ENCODE measurements at regions not wholly inside any gene's neighbourhood (a gene's known extent, or its start where the extent isn't known, plus 50 kb on each side); places are given as distances from the start of the nearest gene placed in this dataset.

- no peak for ATAC-seq
- DNase-seq, result no peak
- ChIA-PET POLR2A (no interaction called here), CTCF (no interaction called here)
- no peak overlapping the region for H3K4me3 Mint-ChIP-seq
- H3K4me1 Mint-ChIP-seq (ENCODE audit: low read depth), result no peaks in the 10 kb centered on the region
- H3K9me3 Mint-ChIP-seq (ENCODE audit: insufficient read depth), result no peaks in the 10 kb centered on the region
- H3K36me3 Mint-ChIP-seq (ENCODE audit: low read depth), result no peaks in the 10 kb centered on the region
- H3K27me3 Mint-ChIP-seq (ENCODE audit: low read depth), result no peaks in the 10 kb centered on the region
- H3K27ac Mint-ChIP-seq, result no peak overlapping the region
Measured at GRCh38 chr2:220433131-220433530, 805.7 kb downstream of the SLC4A3 start.

GRCh38 chr2:220434385-220434784, 807.0 kb downstream of the SLC4A3 start:
- ATAC-seq (no peak), DNase-seq (no peak)
- Mint-ChIP-seq H3K4me3 (no peak overlapping the region), H3K9me3 (ENCODE audit: insufficient read depth) (no peaks in the 10 kb centered on the region), H3K27ac (no peak overlapping the region), H3K27me3 (ENCODE audit: low read depth) (no peaks in the 10 kb centered on the region), H3K36me3 (ENCODE audit: low read depth) (no peaks in the 10 kb centered on the region), H3K4me1 (ENCODE audit: low read depth) (no peaks in the 10 kb centered on the region)
- ChIA-PET CTCF (no interaction called here), POLR2A (no interaction called here)

- CTCF ChIA-PET, result no interaction called here
- Mint-ChIP-seq H3K4me3 (no peak overlapping the region), H3K27me3 (ENCODE audit: low read depth) (no peaks in the 10 kb centered on the region), H3K9me3 (ENCODE audit: insufficient read depth) (no peaks in the 10 kb centered on the region), H3K36me3 (ENCODE audit: low read depth) (no peaks in the 10 kb centered on the region), H3K27ac (no peak overlapping the region), H3K4me1 (ENCODE audit: low read depth) (no peaks in the 10 kb centered on the region)
- no peak for DNase-seq
- POLR2A ChIA-PET, result no interaction called here
- ATAC-seq, result no peak
Measured at GRCh38 chr2:220437938-220438337, 810.5 kb downstream of the SLC4A3 start.

- CTCF ChIA-PET, result no interaction called here
- H3K36me3 Mint-ChIP-seq (ENCODE audit: low read depth), result no peaks in the 10 kb centered on the region
- ATAC-seq (no peak), DNase-seq (no peak)
- H3K27me3 Mint-ChIP-seq (ENCODE audit: low read depth), result no peaks in the 10 kb centered on the region
- no peak overlapping the region for H3K4me3 Mint-ChIP-seq
- no peaks in the 10 kb centered on the region for H3K4me1 Mint-ChIP-seq (ENCODE audit: low read depth)
- POLR2A ChIA-PET, result no interaction called here
- no peaks in the 10 kb centered on the region for H3K9me3 Mint-ChIP-seq (ENCODE audit: insufficient read depth)
- no peak overlapping the region for H3K27ac Mint-ChIP-seq
Measured at GRCh38 chr2:220440731-220441130, 813.3 kb downstream of the SLC4A3 start.

GRCh38 chr2:220441404-220441803, 814.0 kb downstream of the SLC4A3 start:
- Mint-ChIP-seq H3K27ac (no peak overlapping the region), H3K27me3 (ENCODE audit: low read depth) (no peaks in the 10 kb centered on the region), H3K36me3 (ENCODE audit: low read depth) (no peaks in the 10 kb centered on the region), H3K4me3 (no peak overlapping the region), H3K4me1 (ENCODE audit: low read depth) (no peaks in the 10 kb centered on the region), H3K9me3 (ENCODE audit: insufficient read depth) (no peaks in the 10 kb centered on the region)
- ChIA-PET CTCF (no interaction called here), POLR2A (no interaction called here)
- DNase-seq (no peak), ATAC-seq (no peak)

GRCh38 chr2:220442012-220442411, 814.6 kb downstream of the SLC4A3 start:
- ChIA-PET CTCF (no interaction called here), POLR2A (no interaction called here)
- Mint-ChIP-seq H3K4me3 (no peak overlapping the region), H3K4me1 (ENCODE audit: low read depth) (no peaks in the 10 kb centered on the region), H3K27me3 (ENCODE audit: low read depth) (no peaks in the 10 kb centered on the region), H3K9me3 (ENCODE audit: insufficient read depth) (no peaks in the 10 kb centered on the region), H3K27ac (no peak overlapping the region), H3K36me3 (ENCODE audit: low read depth) (no peaks in the 10 kb centered on the region)
- ATAC-seq (no peak), DNase-seq (no peak)

- H3K36me3 Mint-ChIP-seq (ENCODE audit: low read depth), result no peaks in the 10 kb centered on the region
- no peak overlapping the region for H3K4me3 Mint-ChIP-seq
- DNase-seq (no peak), ATAC-seq (no peak)
- H3K4me1 Mint-ChIP-seq (ENCODE audit: low read depth), result no peaks in the 10 kb centered on the region
- no peaks in the 10 kb centered on the region for H3K9me3 Mint-ChIP-seq (ENCODE audit: insufficient read depth)
- H3K27me3 Mint-ChIP-seq (ENCODE audit: low read depth), result no peaks in the 10 kb centered on the region
- POLR2A ChIA-PET, result no interaction called here
- no peak overlapping the region for H3K27ac Mint-ChIP-seq
- CTCF ChIA-PET, result no interaction called here
Measured at GRCh38 chr2:220445429-220446105, 818.1 kb downstream of the SLC4A3 start.

- Mint-ChIP-seq H3K4me3 (no peak overlapping the region), H3K4me1 (ENCODE audit: low read depth) (no peaks in the 10 kb centered on the region), H3K27me3 (ENCODE audit: low read depth) (no peaks in the 10 kb centered on the region), H3K9me3 (ENCODE audit: insufficient read depth) (no peaks in the 10 kb centered on the region), H3K36me3 (ENCODE audit: low read depth) (no peaks in the 10 kb centered on the region), H3K27ac (no peak overlapping the region)
- ChIA-PET POLR2A (no interaction called here), CTCF (no interaction called here)
- no peak for DNase-seq
- ATAC-seq, result no peak
Measured at GRCh38 chr2:220446106-220446712, 818.8 kb downstream of the SLC4A3 start.

- CTCF ChIA-PET, result no interaction called here
- no peak for ATAC-seq
Measured at GRCh38 chr2:220450846-220451245, 823.4 kb downstream of the SLC4A3 start.

GRCh38 chr2:220451438-220451837, 824.0 kb downstream of the SLC4A3 start:
- no peaks in the 10 kb centered on the region for H3K9me3 Mint-ChIP-seq (ENCODE audit: insufficient read depth)
- DNase-seq, result no peak
- ChIA-PET POLR2A (no interaction called here), CTCF (no interaction called here)
- no peaks in the 10 kb centered on the region for H3K4me1 Mint-ChIP-seq (ENCODE audit: low read depth)
- no peak overlapping the region for H3K4me3 Mint-ChIP-seq
- H3K27me3 Mint-ChIP-seq (ENCODE audit: low read depth), result no peaks in the 10 kb centered on the region
- no peak overlapping the region for H3K27ac Mint-ChIP-seq
- no peaks in the 10 kb centered on the region for H3K36me3 Mint-ChIP-seq (ENCODE audit: low read depth)
- ATAC-seq, result no peak

More at GRCh38 chr2:220450846-220451245, 823.4 kb downstream of the SLC4A3 start:
- H3K4me3 Mint-ChIP-seq, result no peak overlapping the region
- H3K36me3 Mint-ChIP-seq (ENCODE audit: low read depth), result no peaks in the 10 kb centered on the region
- no peak overlapping the region for H3K27ac Mint-ChIP-seq
- POLR2A ChIA-PET, result no interaction called here
- no peaks in the 10 kb centered on the region for H3K27me3 Mint-ChIP-seq (ENCODE audit: low read depth)
- no peaks in the 10 kb centered on the region for H3K4me1 Mint-ChIP-seq (ENCODE audit: low read depth)
- no peak for DNase-seq
- H3K9me3 Mint-ChIP-seq (ENCODE audit: insufficient read depth), result no peaks in the 10 kb centered on the region

GRCh38 chr2:220452561-220452960, 825.1 kb downstream of the SLC4A3 start:
- H3K4me3 Mint-ChIP-seq, result no peak overlapping the region
- no peak overlapping the region for H3K27ac Mint-ChIP-seq
- ChIA-PET CTCF (no interaction called here), POLR2A (no interaction called here)
- DNase-seq, result no peak
- H3K27me3 Mint-ChIP-seq (ENCODE audit: low read depth), result no peaks in the 10 kb centered on the region
- no peaks in the 10 kb centered on the region for H3K4me1 Mint-ChIP-seq (ENCODE audit: low read depth)
- H3K36me3 Mint-ChIP-seq (ENCODE audit: low read depth), result no peaks in the 10 kb centered on the region
- H3K9me3 Mint-ChIP-seq (ENCODE audit: insufficient read depth), result no peaks in the 10 kb centered on the region
- ATAC-seq, result no peak

- DNase-seq (no peak), ATAC-seq (no peak)
- no peaks in the 10 kb centered on the region for H3K36me3 Mint-ChIP-seq (ENCODE audit: low read depth)
- H3K9me3 Mint-ChIP-seq (ENCODE audit: insufficient read depth), result no peaks in the 10 kb centered on the region
- H3K27me3 Mint-ChIP-seq (ENCODE audit: low read depth), result no peaks in the 10 kb centered on the region
- POLR2A ChIA-PET, result no interaction called here
- CTCF ChIA-PET, result no interaction called here
- no peaks in the 10 kb centered on the region for H3K4me1 Mint-ChIP-seq (ENCODE audit: low read depth)
- no peak overlapping the region for H3K27ac Mint-ChIP-seq
- H3K4me3 Mint-ChIP-seq, result no peak overlapping the region
Measured at GRCh38 chr2:220455351-220455990, 828.0 kb downstream of the SLC4A3 start.

- no peak for DNase-seq
- CTCF ChIA-PET, result no interaction called here
- Mint-ChIP-seq H3K27me3 (ENCODE audit: low read depth) (no peaks in the 10 kb centered on the region), H3K27ac (no peak overlapping the region), H3K4me3 (no peak overlapping the region), H3K36me3 (ENCODE audit: low read depth) (no peaks in the 10 kb centered on the region), H3K9me3 (ENCODE audit: insufficient read depth) (no peaks in the 10 kb centered on the region), H3K4me1 (ENCODE audit: low read depth) (no peaks in the 10 kb centered on the region)
- no peak for ATAC-seq
- POLR2A ChIA-PET, result no interaction called here
Measured at GRCh38 chr2:220458051-220458450, 830.6 kb downstream of the SLC4A3 start.
